ENCODE measurements at regions not wholly inside any gene's neighbourhood (a gene's known extent, or its start where the extent isn't known, plus 50 kb on each side); places are given as distances from the start of the nearest gene placed in this dataset.

- DNase-seq, result no peak
Measured at GRCh38 chr10:78250313-78251015, 216.8 kb downstream of the RPS24 start.

GRCh38 chr10:78251016-78251385 lies 217.3 kb downstream of the RPS24 start:
- no peak for DNase-seq

- no peak for DNase-seq
Measured at GRCh38 chr10:78252286-78252685, 218.6 kb downstream of the RPS24 start.

GRCh38 chr10:78253063-78253853 lies 219.6 kb downstream of the RPS24 start:
- DNase-seq, result no peak

- no peak for DNase-seq
Measured at GRCh38 chr10:78254013-78254412, 220.3 kb downstream of the RPS24 start.

- peak; percentile 56 for DNase-seq
Measured at GRCh38 chr10:78255214-78255613, 221.6 kb downstream of the RPS24 start.

GRCh38 chr10:78255796-78256638 lies 222.4 kb downstream of the RPS24 start:
- DNase-seq, result peak; percentile 99

- DNase-seq, result no peak
Measured at GRCh38 chr10:78258323-78259030, 224.8 kb downstream of the RPS24 start.

GRCh38 chr10:78259391-78259790 lies 225.7 kb downstream of the RPS24 start:
- DNase-seq, result no peak

GRCh38 chr10:78260141-78260540 lies 226.5 kb downstream of the RPS24 start:
- DNase-seq, result peak; percentile 28

- DNase-seq, result no peak
Measured at GRCh38 chr10:78260680-78261079, 227.0 kb downstream of the RPS24 start.

GRCh38 chr10:78261291-78261690 lies 227.6 kb downstream of the RPS24 start:
- no peak for DNase-seq

GRCh38 chr10:78262860-78263259 lies 229.2 kb downstream of the RPS24 start:
- no peak for DNase-seq

- DNase-seq, result peak; percentile 99
Measured at GRCh38 chr10:78263521-78263988, 229.9 kb downstream of the RPS24 start.

GRCh38 chr10:78264361-78264760 lies 230.7 kb downstream of the RPS24 start:
- DNase-seq, result no peak

GRCh38 chr10:78266741-78267469 lies 233.2 kb downstream of the RPS24 start:
- DNase-seq, result peak; percentile 35

- DNase-seq, result peak; percentile 74
Measured at GRCh38 chr10:78267598-78267997, 233.9 kb downstream of the RPS24 start.

GRCh38 chr10:78269060-78269459 lies 235.4 kb downstream of the RPS24 start:
- DNase-seq, result no peak

- no peak for DNase-seq
Measured at GRCh38 chr10:78272329-78272728, 238.7 kb downstream of the RPS24 start.

- no peak for DNase-seq
Measured at GRCh38 chr10:78274491-78274890, 240.8 kb downstream of the RPS24 start.

- DNase-seq, result no peak
Measured at GRCh38 chr10:78276139-78276538, 242.5 kb downstream of the RPS24 start.

All from fibroblast of skin of right biceps (primary cell).